GM19455 (cell line): ENCODE measurements at regions not wholly inside any gene's neighbourhood (a gene's known extent, or its start where the extent isn't known, plus 50 kb on each side); places are given as distances from the start of the nearest gene placed in this dataset.

Experiments used
- ATAC-seq: cut with Tn5 transposase; IDR thresholded peaks from one replicate; pipeline ENCODE4 v1.9.1; 2021; ENCODE audit not compliant: unreplicated experiment

DNA sequence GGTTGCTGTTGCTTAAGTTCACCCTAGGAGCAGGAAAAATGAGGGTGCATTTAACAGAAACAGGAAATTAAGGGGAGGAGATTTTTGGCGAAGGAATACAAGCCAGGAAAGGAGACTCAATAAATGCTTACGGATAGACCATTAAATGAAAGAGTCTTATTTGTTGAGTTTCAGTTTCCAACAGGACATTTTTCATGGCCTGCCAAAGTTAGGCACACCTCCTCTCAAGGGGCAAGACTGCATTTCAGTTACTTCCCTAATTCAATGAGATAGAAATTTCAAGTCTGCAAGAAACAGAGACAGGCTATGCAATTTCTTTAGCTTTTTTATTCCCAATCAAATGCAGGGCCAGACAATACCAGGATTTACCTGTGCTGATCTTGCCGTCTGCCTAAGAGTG is 394.7 kb upstream of the KLHL29 start:
- ATAC-seq = no peak

DNA sequence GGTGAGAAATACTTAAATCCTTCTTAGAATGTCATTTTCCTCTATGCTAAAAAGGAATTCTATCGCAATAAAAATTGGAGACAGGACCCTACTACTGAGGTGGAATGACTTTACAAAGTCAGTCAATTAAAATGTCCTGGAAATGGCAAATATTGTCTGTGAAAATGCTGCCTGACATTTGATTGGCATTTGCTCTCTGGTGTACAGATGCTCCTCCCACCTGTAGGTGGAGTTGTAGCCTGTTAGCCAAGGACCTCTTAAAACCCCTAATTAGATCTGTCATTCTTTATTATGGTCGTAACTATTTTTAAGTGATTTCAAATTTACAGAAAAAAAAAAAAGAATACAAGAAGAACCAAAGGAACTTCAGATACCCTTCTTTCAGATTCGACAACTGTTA is 393.1 kb upstream of the KLHL29 start:
- ATAC-seq = no peak

DNA sequence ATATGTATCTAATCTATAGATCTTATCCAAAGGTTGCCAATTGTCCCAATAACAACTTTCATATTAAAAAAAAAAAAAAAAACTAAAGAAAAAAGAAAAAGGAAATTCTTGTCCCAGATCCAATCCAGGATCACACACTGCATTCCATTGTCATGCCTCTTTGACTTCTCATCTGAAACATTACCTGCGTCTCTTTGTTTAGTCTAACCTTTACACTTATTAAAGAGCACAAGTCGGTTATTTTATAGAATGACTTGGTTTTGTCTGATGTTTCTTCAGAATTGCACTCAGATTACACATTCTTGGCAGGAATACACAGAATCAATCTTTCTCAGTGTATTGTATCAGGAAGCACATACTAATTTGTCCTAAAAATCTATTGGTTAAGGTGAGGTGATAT is 392.5 kb upstream of the KLHL29 start:
- no peak for ATAC-seq

DNA sequence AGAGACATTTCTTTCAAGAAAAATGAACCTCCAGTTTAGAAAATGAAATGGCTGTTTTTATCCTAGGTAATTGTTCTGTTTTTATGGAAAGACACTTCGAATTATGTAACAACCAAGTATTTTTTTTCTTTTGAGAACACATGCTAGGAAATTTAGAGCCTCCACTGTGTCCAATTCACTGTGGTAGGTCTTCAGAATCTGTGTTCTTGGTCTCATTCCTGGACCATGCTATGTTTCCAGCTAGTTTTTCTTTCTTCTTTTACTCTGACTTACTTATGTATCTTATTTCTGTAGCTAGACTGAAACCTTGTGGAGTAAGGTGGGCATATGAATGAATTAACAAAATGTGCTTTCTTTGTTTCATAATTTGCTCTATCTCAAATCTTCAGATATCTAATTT is 391.7 kb upstream of the KLHL29 start:
- no peak for ATAC-seq

DNA sequence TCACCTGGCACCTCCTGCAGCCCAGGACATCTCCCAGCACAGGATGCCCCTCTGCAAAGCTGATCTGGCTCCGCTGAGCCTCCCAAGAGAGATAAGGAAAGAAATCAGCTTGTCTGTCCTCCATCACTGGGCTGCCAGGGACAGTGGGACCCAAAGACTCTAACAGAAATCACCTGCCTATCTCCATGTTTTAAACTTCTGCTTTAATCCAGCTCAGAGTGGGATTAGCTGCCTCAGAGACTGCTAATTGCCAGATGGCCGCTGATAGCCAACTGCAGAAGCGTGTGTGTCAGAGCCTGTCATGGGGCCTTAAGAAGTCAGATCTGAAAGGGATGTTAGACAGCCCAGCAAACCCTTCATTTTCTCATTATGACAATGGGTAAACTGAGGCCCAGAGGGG is 389.4 kb upstream of the KLHL29 start:
- no peak for ATAC-seq

DNA sequence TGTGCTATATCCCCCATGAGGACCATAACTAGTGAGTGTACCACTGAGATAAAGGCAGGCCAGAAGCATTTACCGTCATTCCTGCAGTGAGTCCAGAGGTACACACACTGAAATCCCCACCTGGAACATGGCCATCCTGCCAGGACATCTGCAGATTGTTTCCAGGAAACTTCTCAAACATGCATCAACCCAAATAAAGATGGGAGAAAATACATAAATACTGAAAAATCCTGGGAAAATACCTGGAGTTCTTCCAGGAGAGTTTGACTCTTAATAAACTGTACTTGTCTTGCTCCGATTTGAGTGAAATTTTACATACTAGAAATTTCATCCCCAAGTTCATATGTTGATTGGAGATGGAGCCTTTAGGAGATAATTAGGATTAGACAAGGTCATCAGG is 388.1 kb upstream of the KLHL29 start:
- ATAC-seq = no peak

DNA sequence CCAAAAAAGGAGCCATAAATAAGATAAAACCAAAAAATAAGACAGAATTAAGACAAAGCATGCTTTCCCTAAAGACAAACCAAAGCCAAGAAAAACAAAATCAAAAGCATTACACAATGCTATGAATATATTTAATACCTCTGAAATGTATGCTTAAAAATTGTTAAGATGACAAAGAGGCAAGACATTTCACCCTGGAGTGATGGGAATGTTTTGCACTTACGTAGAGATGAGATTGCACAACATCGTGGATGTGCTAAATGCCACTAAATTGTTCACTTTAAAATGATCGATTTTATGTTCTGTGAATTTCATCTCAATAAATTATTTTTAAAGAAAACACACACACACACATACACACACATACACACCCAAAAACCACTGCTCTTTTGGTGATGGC is 386.6 kb upstream of the KLHL29 start:
- no peak for ATAC-seq

DNA sequence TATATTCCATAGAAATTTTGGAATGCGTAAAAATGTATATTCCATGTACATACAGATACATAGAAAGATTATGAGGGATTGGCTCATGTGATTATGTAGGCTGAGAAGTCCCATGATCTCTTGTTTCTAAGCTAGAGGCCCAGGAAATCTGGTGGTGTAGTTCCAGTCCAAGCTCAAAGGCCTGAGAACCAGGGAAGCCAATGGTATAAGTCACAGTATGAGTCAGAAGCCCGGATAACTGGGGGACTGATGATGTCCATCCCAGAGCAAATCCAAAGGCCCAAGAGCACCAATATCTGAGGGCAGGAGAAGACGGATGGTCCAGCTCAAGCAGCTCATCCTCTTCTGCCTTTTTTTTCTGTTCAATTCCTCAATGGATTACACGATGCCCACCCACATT is 385.0 kb upstream of the KLHL29 start:
- no peak for ATAC-seq

DNA sequence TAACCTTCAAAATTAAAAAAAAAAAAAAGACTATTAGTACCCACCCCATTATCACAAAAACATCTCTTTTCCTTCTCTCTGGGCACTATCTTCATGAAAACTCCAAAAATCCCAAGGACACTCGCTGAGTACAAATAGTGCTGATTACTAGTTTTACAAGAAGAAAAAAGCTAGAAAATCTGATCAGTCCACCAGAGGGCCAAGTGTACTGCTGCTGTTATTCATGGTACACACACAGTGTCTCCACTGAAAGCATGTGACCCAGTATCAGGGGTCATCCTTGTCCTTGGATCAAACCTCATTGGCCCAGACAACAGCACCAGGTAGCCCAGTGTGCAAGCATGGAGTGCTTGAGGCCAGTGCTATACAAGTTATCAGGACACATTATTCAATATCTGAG is 382.7 kb upstream of the KLHL29 start:
- ATAC-seq = no peak

DNA sequence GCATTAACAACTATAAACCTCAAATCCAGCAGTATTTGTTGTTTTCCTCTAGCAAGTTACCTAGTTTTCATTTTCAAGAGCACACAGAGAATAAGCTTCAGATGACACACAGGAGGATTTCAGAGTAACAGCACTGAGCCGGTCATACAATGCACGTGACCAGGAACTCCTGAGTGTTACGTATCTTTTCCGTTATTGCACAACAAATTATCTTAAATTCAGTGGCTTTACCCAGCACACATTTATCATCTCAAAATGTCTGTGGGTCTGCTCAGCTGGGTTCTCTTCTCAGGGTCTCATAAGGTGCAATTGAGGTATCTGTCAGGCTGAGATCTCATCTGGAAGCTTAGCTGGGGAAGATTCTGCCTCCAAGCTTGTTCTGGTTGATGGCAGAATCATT is 379.5 kb upstream of the KLHL29 start:
- no peak for ATAC-seq

DNA sequence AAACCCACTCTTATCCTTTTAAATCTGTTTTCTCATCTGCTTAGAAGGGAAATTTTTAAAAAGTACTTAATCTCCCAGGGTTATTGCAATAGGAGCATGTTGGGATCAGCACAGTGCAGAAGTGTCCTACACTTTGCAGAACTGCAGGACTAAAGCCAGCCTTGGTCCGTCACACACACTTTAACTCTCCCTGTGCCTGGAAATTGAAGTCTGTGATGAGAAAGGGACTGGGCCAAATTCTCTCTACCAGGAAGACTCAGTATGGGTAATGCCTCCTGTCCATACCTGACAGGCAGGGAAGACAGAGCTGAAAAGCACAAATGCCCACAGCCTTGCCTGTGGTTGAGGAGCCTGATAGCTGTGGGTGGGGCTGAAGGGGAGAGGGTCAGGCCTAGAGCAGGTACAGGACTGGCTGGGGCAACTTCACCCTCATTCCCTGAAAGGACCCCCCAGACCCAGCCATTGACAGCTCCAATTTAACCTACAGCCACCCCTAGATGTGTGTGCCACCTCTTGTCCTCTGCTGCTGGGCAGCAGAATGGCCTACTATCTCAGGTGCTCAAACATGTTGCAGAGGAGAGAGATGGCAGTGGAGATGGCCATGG is 377.2 kb upstream of the KLHL29 start:
- no peak for ATAC-seq

DNA sequence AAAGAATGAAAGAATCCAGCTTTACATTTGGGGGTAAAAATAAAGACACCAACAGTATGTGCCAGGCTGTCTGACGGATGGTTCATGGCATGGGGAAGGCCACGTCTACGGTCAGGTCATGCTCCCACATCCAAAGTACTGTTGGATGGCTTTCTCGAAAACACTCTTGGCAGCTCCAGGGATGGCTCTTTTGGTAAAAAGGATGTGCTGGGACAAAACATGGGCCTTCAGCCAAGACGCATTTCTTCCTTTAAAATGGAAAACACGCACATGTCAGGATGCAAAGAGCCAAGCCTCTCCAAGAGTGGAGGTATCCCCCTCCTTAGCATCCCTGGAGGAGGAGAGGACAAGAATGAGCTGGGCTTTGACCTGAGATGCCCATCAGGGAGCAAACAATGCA is 376.5 kb upstream of the KLHL29 start:
- ATAC-seq = no peak

DNA sequence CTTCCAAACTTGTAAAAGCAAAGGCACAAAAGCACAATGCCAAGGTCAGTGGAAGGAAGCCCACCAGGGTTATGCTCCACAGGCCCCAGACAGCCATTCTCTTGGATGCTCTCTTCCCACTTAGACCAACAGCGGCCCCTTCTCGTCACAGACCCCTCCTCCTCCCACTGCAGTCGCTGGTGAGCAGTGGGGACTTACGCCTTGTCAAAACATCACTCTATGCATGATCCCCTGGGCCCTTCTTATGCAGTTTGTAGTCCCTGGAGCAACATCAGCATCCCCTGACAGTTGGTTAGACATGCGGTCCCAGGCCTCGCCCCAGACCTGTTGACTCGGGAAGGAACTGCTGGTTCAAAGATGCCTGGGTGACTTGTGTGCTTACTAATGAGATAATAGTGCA is 376.0 kb upstream of the KLHL29 start:
- no peak for ATAC-seq

DNA sequence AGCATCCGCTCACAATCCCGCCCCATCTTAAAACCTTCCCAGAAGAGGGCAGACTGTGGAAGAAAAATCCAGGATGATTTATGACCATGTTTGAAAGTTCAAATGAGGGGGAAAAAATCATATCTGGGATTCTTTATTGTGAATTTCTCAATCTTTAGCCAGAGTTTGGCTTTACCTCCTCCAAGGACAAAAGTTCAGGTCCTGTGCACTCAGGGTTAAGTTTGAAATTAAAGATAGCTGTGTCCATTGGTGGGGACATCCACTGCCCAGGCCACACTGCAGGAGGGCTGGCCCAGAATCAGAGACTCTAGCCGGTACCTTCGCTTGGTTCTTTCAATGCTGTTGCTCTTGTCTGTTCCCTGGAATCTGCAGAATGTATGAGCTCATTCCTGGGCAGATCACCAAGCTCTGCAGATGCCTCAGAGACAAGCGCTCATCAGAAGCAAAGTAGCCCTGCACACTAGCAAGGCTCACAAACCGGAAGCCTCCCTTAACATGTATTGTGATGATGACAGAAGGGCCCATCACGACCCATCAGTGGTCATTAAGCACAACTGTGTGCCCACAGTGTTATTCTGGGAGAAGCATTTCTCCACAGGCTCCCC is 375.3 kb upstream of the KLHL29 start:
- ATAC-seq = no peak

DNA sequence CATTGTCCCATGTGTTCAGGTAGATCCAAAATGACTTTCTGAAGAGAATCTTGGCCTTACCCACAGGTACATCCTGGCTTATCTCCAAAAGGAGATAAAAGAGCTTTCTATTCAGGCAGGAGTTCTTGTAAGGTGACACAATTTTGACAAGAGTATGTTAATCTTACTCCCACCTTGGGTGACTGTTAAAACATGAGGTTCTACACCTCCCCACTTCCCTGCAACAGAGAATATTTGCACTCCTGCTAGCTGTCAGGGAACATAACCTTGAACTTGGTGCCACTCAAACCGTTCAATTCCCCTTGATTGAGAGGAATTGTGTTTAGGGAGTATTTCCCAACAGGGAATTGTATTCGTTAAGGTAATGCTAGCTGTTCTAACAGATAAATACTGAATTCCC is 372.5 kb upstream of the KLHL29 start:
- no peak for ATAC-seq

DNA sequence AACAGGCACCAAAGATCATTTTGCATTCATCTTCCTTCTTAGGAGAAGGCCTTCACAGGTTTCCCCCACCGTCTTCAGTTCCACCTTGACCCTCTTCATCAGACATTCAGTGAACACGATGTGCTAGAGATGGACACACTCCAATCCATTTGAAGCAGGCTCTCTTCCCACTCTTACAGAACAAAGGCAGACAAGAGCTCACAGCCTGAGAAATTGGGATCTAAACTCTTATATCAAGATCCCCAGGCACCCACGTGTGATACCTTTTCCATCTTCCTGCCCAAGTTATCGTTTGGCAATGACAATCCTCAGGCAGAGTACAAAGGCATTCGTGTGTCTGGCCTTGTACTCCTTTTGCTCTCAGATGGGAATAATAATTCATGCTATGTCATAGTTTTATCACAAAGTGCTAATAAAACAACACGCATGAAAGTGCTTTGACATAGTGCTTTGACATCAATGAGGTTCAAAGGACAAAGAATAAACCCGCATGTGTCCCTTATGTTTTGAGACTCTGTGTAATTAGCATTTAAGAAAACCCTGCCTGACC is 369.3 kb upstream of the KLHL29 start:
- no peak for ATAC-seq

DNA sequence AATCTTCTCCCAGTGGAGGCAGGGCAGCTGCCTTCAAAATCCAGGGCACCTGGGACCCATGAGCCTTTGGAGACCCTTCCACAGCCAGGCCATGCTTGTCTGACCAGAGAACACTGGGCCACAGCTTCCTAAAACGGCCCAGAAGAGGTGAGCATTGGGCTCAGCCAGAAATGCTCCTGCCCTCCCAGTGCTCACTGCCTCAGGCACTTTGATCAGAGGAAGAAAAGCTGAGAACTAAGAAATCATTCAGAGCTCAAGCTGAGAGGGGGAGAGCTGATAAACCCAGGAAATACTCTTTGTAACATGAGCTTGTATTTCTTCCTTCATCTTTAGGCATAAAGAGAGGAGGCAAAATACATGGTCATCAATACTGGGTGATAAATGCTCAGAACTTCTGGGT is 365.5 kb upstream of the KLHL29 start:
- ATAC-seq = no peak

DNA sequence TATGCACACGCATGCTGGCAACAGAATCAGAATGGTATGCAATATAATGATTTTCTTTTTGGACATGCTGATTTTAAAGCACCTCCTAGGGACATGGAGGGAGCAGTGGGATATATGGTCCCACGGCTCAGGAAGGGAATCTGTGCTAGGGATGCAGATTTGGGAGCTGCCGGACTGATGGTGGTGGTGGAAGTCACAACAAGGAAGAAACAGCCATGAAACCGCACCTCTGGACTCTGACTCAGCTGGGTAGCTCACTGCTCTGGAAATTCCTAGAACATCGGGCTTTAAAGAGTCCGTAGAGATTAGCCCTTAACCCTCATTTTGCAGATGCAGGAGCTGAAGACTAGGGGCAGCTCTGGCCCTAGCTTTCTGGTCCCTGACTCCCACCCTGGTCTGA is 364.3 kb upstream of the KLHL29 start:
- ATAC-seq = no peak

DNA sequence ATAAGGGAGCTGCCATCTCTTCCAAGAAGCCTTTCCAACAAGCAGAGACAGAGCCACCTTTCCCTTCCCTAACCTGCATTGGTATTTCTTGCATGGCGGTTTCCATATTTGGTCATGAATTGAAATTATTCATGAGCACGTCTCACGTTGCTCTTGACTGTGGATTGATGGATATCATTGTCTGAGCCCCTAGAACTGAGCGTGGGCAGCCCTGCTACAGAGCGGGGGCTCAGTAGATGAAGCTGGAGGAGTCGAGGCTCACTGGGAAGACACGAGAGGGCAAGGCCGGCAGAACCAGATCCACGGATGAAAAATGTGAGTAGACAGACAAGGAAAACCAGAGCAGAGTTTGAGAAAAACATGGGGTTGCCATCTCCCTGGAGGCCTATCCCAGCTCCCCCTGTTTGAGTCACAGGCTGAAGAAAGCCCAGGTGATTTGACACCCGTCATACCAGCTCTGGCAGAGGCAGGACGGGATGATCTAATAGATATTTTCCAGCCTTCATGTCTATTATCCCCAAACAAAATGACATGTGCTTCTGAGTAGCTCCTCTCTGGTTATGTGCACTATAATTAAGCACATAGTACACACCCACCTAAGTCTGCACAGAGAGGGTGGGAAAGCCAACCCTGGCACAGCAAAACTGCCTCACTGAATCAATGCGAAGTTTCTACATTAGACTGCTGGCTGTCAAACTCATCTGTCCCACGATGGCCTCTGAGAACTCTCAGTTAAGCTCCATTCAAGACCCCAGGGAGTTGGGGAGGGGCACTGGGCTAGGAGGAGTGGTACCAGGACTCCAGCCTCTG is 363.5 kb upstream of the KLHL29 start:
- no peak for ATAC-seq

DNA sequence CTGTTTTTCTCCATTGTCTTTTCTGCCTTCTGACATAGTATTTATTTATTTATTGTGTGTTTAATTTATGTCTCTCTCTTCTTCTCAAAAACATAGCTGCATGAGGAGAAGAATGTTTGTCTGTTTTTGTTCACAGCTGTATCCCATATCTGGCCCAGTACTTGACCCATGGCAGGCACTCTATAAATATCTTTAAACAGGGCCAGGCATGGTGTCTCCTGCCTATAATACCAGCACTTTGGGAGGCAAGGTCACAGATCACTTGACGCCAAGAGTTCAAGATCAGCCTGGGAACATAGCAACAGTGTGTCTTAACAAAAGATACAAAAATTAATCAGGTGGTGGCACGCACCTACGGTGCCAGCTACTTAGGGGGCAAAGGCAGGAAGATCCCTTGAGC is 361.3 kb upstream of the KLHL29 start:
- ATAC-seq = no peak

DNA sequence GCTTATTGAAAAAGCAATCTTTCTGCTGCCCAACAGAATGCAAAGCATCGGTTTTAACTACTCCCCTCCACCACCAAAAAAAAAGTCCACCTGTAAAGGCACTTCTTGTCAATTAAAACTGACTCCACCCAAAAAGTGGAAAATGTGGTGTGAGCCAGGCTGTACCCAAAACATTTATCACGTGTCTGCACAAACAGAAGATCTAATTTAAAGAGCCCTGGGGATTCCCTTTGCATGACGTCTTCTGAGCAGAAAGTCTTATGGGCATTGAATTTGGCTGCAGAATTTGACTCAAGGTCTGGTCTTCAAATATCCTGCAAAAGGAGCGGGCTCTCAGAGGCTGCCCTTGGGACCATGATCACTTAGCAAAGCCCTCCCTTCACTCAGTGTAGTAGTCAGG is 358.3 kb upstream of the KLHL29 start:
- ATAC-seq = no peak

DNA sequence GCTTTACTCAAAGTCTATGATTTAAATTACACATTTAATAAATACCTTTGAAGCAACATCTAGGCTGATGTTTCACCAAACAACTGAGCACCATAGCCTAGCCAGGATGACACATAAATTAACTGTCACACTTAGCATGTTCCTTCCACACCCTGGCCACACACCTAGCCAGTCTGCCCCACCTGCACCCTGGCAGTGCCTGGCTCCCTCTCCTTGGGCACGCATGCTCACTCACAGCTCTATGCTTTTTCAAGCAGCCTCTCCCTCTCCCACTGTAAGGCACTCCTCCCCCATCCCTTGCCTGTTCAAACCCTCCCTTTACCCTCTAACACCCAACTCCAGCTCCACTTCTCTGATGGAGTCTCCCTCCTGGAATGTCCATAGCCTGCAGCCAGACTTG is 357.6 kb upstream of the KLHL29 start:
- no peak for ATAC-seq
